ENCODE measurements at regions not wholly inside any gene's neighbourhood (a gene's known extent, or its start where the extent isn't known, plus 50 kb on each side); places are given as distances from the start of the nearest gene placed in this dataset.

- Histone ChIP-seq H3K4me1 (ENCODE audit: control insufficient read depth, insufficient read depth, low read length) (no peaks in the 10 kb centered on the region), H3K27me3 (ENCODE audit: control insufficient read depth, insufficient read depth, low read length, poor library complexity, severe bottlenecking) (no peaks in the 10 kb centered on the region), H3K36me3 (ENCODE audit: control insufficient read depth, insufficient read depth, low read length) (no peaks in the 10 kb centered on the region), H3K9me3 (ENCODE audit: control insufficient read depth, low read length) (no peaks in the 10 kb centered on the region), H3K4me3 (ENCODE audit: insufficient read depth, low read depth, low read length) (no peak overlapping the region), H3K27ac (ENCODE audit: insufficient read depth, low read depth, low read length, poor library complexity, severe bottlenecking) (no peak overlapping the region)
- 82 to 84% methylated on average over 3 of the region's 3 CpGs for WGBS, 2 experiments
These were observed 116.6 kb upstream of the ADCY1 start for GRCh38 chr7:45457591-45457990.

DNA sequence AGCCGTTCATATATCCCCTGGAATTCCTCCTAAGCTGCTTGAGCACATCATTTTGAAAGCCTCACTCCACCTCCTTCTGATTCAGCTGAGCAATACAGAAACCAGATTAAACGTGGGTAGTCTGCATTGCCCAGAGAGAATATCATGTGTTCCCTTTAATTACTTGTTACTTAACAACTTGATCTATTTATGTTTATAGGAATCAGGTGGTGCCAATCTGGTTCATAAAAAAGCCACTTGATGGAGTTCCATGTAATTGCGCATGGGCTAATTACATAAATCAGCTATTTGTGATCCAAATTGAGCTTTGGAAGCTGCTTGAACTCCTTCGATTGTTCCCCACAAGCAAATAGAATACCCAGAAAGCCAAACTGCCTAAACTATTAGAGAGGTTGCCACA lies 114.7 kb upstream of the ADCY1 start:
- no peaks in the 10 kb centered on the region for H3K4me1 ChIP-seq (ENCODE audit: control insufficient read depth, insufficient read depth, low read length)
- no peak overlapping the region for H3K27ac ChIP-seq (ENCODE audit: insufficient read depth, low read depth, low read length, poor library complexity, severe bottlenecking)
- 90% methylated on average over 4 of the region's 4 CpGs for WGBS, 2 experiments
- H3K9me3 ChIP-seq (ENCODE audit: control insufficient read depth, low read length): no peaks in the 10 kb centered on the region
- no peaks in the 10 kb centered on the region for H3K27me3 ChIP-seq (ENCODE audit: control insufficient read depth, insufficient read depth, low read length, poor library complexity, severe bottlenecking)
- no peaks in the 10 kb centered on the region for H3K36me3 ChIP-seq (ENCODE audit: control insufficient read depth, insufficient read depth, low read length)
- no peak overlapping the region for H3K4me3 ChIP-seq (ENCODE audit: insufficient read depth, low read depth, low read length)

GRCh38 chr7:45460379-45460778 lies 113.8 kb upstream of the ADCY1 start:
- no peaks in the 10 kb centered on the region for H3K4me1 ChIP-seq (ENCODE audit: control insufficient read depth, insufficient read depth, low read length)
- 92 to 100% methylated on average over 3 of the region's 3 CpGs for WGBS, 2 experiments
- no peaks in the 10 kb centered on the region for H3K36me3 ChIP-seq (ENCODE audit: control insufficient read depth, insufficient read depth, low read length)
- H3K27me3 ChIP-seq (ENCODE audit: control insufficient read depth, insufficient read depth, low read length, poor library complexity, severe bottlenecking): no peaks in the 10 kb centered on the region
- H3K27ac ChIP-seq (ENCODE audit: insufficient read depth, low read depth, low read length, poor library complexity, severe bottlenecking): no peak overlapping the region
- H3K9me3 ChIP-seq (ENCODE audit: control insufficient read depth, low read length): no peaks in the 10 kb centered on the region
- no peak overlapping the region for H3K4me3 ChIP-seq (ENCODE audit: insufficient read depth, low read depth, low read length)

GRCh38 chr7:45461026-45461425 lies 113.1 kb upstream of the ADCY1 start:
- Histone ChIP-seq H3K4me3 (ENCODE audit: insufficient read depth, low read depth, low read length) (no peak overlapping the region), H3K9me3 (ENCODE audit: control insufficient read depth, low read length) (no peaks in the 10 kb centered on the region), H3K27ac (ENCODE audit: insufficient read depth, low read depth, low read length, poor library complexity, severe bottlenecking) (no peak overlapping the region), H3K4me1 (ENCODE audit: control insufficient read depth, insufficient read depth, low read length) (no peaks in the 10 kb centered on the region), H3K27me3 (ENCODE audit: control insufficient read depth, insufficient read depth, low read length, poor library complexity, severe bottlenecking) (no peaks in the 10 kb centered on the region), H3K36me3 (ENCODE audit: control insufficient read depth, insufficient read depth, low read length) (no peaks in the 10 kb centered on the region)
- 90 to 91% methylated on average over 3 of the region's 3 CpGs for WGBS, 2 experiments

DNA sequence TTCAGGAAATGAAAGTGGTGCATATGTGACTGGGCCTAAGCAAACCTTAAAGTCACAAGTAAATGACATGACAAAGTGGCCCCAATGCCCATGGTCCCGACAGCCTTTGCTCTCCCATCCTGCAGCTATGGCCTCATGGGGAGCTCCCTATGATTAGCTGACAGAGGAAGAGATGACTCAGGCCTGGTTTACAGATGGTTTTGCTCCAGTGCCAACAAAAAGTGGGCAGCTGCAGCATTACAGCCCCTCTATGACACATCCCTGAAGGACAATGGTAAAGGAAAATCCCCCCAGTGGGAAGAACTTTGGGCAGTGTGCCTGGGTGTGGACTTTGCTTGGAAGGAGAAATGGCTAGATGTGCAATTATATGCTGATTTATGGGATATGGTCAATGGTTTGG lies 105.1 kb upstream of the ADCY1 start:
- H3K4me3 ChIP-seq (ENCODE audit: insufficient read depth, low read depth, low read length): no peak overlapping the region
- no peaks in the 10 kb centered on the region for H3K27me3 ChIP-seq (ENCODE audit: control insufficient read depth, insufficient read depth, low read length, poor library complexity, severe bottlenecking)
- no peaks in the 10 kb centered on the region for H3K9me3 ChIP-seq (ENCODE audit: control insufficient read depth, low read length)
- H3K27ac ChIP-seq (ENCODE audit: insufficient read depth, low read depth, low read length, poor library complexity, severe bottlenecking): no peak overlapping the region
- no peaks in the 10 kb centered on the region for H3K4me1 ChIP-seq (ENCODE audit: control insufficient read depth, insufficient read depth, low read length)
- 92 to 95% methylated on average over 1 of the region's 1 CpG for WGBS, 2 experiments
- H3K36me3 ChIP-seq (ENCODE audit: control insufficient read depth, insufficient read depth, low read length): no peaks in the 10 kb centered on the region

GRCh38 chr7:45470031-45470430 lies 104.1 kb upstream of the ADCY1 start:
- Histone ChIP-seq H3K4me1 (ENCODE audit: control insufficient read depth, insufficient read depth, low read length) (no peaks in the 10 kb centered on the region), H3K36me3 (ENCODE audit: control insufficient read depth, insufficient read depth, low read length) (no peaks in the 10 kb centered on the region), H3K27me3 (ENCODE audit: control insufficient read depth, insufficient read depth, low read length, poor library complexity, severe bottlenecking) (no peaks in the 10 kb centered on the region), H3K9me3 (ENCODE audit: control insufficient read depth, low read length) (no peaks in the 10 kb centered on the region), H3K4me3 (ENCODE audit: insufficient read depth, low read depth, low read length) (no peak overlapping the region), H3K27ac (ENCODE audit: insufficient read depth, low read depth, low read length, poor library complexity, severe bottlenecking) (no peak overlapping the region)
- WGBS, 2 experiments: 98% methylated on average over 3 of the region's 3 CpGs

GRCh38 chr7:45479781-45480180 lies 94.4 kb upstream of the ADCY1 start:
- WGBS, 2 experiments: 81 to 90% methylated on average over 2 of the region's 3 CpGs
- Histone ChIP-seq H3K36me3 (ENCODE audit: control insufficient read depth, insufficient read depth, low read length) (no peaks in the 10 kb centered on the region), H3K4me1 (ENCODE audit: control insufficient read depth, insufficient read depth, low read length) (no peaks in the 10 kb centered on the region), H3K27me3 (ENCODE audit: control insufficient read depth, insufficient read depth, low read length, poor library complexity, severe bottlenecking) (no peaks in the 10 kb centered on the region), H3K4me3 (ENCODE audit: insufficient read depth, low read depth, low read length) (no peak overlapping the region), H3K27ac (ENCODE audit: insufficient read depth, low read depth, low read length, poor library complexity, severe bottlenecking) (no peak overlapping the region), H3K9me3 (ENCODE audit: control insufficient read depth, low read length) (no peaks in the 10 kb centered on the region)

- no peaks in the 10 kb centered on the region for H3K27me3 ChIP-seq (ENCODE audit: control insufficient read depth, insufficient read depth, low read length, poor library complexity, severe bottlenecking)
- WGBS, 2 experiments: 91% methylated on average over 3 of the region's 3 CpGs
- H3K4me3 ChIP-seq (ENCODE audit: insufficient read depth, low read depth, low read length): no peak overlapping the region
- H3K27ac ChIP-seq (ENCODE audit: insufficient read depth, low read depth, low read length, poor library complexity, severe bottlenecking): no peak overlapping the region
- H3K9me3 ChIP-seq (ENCODE audit: control insufficient read depth, low read length): no peaks in the 10 kb centered on the region
- H3K36me3 ChIP-seq (ENCODE audit: control insufficient read depth, insufficient read depth, low read length): no peaks in the 10 kb centered on the region
- H3K4me1 ChIP-seq (ENCODE audit: control insufficient read depth, insufficient read depth, low read length): no peaks in the 10 kb centered on the region
These were observed 91.7 kb upstream of the ADCY1 start for GRCh38 chr7:45482451-45482850.

GRCh38 chr7:45484094-45484493 lies 90.1 kb upstream of the ADCY1 start:
- H3K4me3 ChIP-seq (ENCODE audit: insufficient read depth, low read depth, low read length): no peak overlapping the region
- 38 to 62% methylated on average over 6 to 7 of the region's 7 CpGs for WGBS, 2 experiments
- H3K36me3 ChIP-seq (ENCODE audit: control insufficient read depth, insufficient read depth, low read length): no peaks in the 10 kb centered on the region
- H3K27ac ChIP-seq (ENCODE audit: insufficient read depth, low read depth, low read length, poor library complexity, severe bottlenecking): no peak overlapping the region
- no peaks in the 10 kb centered on the region for H3K9me3 ChIP-seq (ENCODE audit: control insufficient read depth, low read length)
- H3K4me1 ChIP-seq (ENCODE audit: control insufficient read depth, insufficient read depth, low read length): no peaks in the 10 kb centered on the region
- H3K27me3 ChIP-seq (ENCODE audit: control insufficient read depth, insufficient read depth, low read length, poor library complexity, severe bottlenecking): no peaks in the 10 kb centered on the region

- 96 to 100% methylated on average over 2 of the region's 2 CpGs for WGBS, 2 experiments
- no peaks in the 10 kb centered on the region for H3K9me3 ChIP-seq (ENCODE audit: control insufficient read depth, low read length)
These were observed 87.6 kb upstream of the ADCY1 start for GRCh38 chr7:45486575-45486974.

DNA sequence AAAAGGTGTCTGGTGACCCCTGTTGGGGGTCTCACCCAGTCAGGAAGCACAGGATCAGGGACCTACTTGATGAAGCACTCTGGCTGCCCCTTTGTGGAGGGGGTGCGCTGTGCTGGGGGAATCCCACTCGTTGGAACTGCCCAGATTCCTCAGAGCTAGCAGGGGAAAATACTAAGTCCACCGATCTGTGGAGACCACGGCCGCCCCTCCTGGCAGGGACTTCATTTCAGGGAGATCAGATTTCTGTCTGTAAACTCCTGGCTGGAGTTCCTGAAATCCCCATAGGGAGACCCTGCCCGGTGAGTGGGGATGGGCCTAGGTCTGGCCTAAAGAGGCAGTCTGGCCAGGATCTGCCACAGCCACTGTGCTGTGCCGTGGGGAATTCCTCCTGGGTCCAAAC lies 79.3 kb upstream of the ADCY1 start:
- Histone ChIP-seq H3K27ac (ENCODE audit: insufficient read depth, low read depth, low read length, poor library complexity, severe bottlenecking) (no peak overlapping the region), H3K4me3 (ENCODE audit: insufficient read depth, low read depth, low read length) (no peak overlapping the region)
- WGBS, 2 experiments: 79% methylated on average over 7 of the region's 7 CpGs

More at GRCh38 chr7:45486575-45486974, 87.6 kb upstream of the ADCY1 start:
- Histone ChIP-seq H3K36me3 (ENCODE audit: control insufficient read depth, insufficient read depth, low read length) (no peaks in the 10 kb centered on the region), H3K27ac (ENCODE audit: insufficient read depth, low read depth, low read length, poor library complexity, severe bottlenecking) (no peak overlapping the region), H3K4me3 (ENCODE audit: insufficient read depth, low read depth, low read length) (no peak overlapping the region), H3K4me1 (ENCODE audit: control insufficient read depth, insufficient read depth, low read length) (no peaks in the 10 kb centered on the region), H3K27me3 (ENCODE audit: control insufficient read depth, insufficient read depth, low read length, poor library complexity, severe bottlenecking) (no peaks in the 10 kb centered on the region)

More for the DNA sequence above, 79.3 kb upstream of the ADCY1 start:
- Histone ChIP-seq H3K27me3 (ENCODE audit: control insufficient read depth, insufficient read depth, low read length, poor library complexity, severe bottlenecking) (no peaks in the 10 kb centered on the region), H3K4me1 (ENCODE audit: control insufficient read depth, insufficient read depth, low read length) (no peaks in the 10 kb centered on the region), H3K9me3 (ENCODE audit: control insufficient read depth, low read length) (no peaks in the 10 kb centered on the region), H3K36me3 (ENCODE audit: control insufficient read depth, insufficient read depth, low read length) (no peaks in the 10 kb centered on the region)
